GM04504 (cell line): ENCODE measurements at regions not wholly inside any gene's neighbourhood (a gene's known extent, or its start where the extent isn't known, plus 50 kb on each side); places are given as distances from the start of the nearest gene placed in this dataset.

Experiments
- DNase-seq: peaks from one replicate; pipeline ENCODE4 v3.0.0-alpha.2; 2012; ENCODE audit warnings: low read depth

GRCh38 chr4:183852910-183853547 lies 52.1 kb upstream of the STOX2 start:
- DNase-seq = no peak

GRCh38 chr4:183853548-183853940 lies 51.6 kb upstream of the STOX2 start:
- no peak for DNase-seq
